GM19395 (cell line): ENCODE measurements at regions not wholly inside any gene's neighbourhood (a gene's known extent, or its start where the extent isn't known, plus 50 kb on each side); places are given as distances from the start of the nearest gene placed in this dataset.
A peak's percentile ranks its signal among the peaks of the same experiment; 100 is the strongest.

Source experiments
- ATAC-seq: cut with Tn5 transposase; IDR thresholded peaks from one replicate; pipeline ENCODE4 v1.9.1; 2021; ENCODE audit warnings: mild to moderate bottlenecking, moderate library complexity; ENCODE audit not compliant: unreplicated experiment

DNA sequence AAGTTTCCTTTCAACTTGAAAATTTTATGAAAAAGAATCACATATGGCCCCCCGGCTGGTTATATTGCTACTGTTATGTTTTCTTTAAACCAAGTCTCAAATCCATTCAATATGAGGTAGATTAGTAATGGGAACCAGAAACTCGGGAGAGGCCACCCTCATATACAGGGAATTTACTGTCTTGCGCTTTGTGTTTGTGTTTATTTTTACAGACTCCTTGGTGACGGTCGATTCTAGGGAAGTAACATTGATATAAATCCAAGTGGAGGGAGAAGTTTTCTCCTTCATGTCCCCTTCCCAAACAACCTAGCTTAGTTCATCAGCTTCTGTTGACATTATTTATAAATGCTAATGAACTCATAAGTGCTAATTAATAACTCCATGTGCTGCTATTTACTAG is 163.5 kb upstream of the LMO4 start:
- ATAC-seq, result no peak

DNA sequence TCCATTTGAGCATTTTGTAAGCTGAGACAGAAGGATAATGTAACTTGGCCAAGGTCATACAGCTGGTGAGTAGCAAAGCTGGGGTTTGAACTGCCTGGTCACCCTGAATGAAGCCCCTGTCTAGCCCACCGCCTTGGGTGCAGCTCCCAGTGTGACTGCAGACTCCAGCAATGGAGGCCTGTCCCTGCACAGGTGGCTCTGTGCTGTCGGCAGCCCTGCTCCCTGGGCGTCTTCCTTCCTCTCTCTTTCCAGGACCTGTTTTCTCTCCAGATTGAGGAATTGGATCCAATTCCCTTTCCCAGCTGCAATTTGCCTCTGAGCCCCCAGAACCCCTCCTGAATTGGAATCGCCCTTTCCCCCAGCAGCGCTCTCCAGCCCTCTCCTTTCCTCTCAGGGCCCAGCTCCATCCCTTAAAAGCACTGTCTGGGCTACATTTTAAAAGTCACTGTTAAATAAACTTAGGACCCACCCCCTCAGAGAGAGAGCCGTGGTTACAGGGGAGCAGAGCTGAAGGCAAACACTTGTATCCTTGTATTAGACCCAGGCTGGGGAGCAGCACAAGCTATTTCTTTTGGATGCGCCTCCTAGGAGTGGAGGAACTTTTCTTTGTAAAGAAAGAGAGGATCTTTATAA is 161.4 kb upstream of the LMO4 start:
- ATAC-seq, result no peak

DNA sequence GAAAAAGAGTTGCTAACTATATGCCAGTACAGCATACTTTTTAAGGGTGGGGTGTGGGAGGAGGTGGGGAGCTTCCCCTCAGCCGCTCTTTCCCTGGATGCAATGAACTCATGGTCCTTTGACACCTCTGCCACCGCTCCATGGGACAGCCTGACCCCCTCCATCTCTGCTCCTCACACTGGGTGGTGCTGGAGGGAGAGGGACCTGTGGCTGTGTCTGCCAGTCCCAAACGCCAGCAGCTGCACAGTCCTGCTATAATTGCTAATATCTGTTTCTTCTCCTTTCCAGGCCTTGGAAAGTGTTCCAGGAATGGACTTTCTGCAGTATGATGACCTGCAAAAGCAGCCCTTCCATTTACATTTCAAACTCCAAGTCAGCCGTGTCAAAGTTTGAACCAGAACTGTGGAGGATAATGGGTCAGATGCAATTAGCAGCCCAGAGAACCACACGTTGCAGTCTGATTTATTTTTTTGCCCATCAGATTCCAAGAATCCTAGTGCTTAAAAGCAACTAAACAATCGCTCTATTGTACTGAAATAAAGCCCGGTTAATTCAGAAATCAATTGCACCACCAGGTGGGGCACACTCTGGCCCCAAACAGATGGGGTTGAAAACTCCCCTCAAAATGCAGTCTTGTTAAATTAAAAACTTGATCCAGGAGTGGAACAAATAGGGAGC is 160.7 kb upstream of the LMO4 start:
- ATAC-seq, result no peak

DNA sequence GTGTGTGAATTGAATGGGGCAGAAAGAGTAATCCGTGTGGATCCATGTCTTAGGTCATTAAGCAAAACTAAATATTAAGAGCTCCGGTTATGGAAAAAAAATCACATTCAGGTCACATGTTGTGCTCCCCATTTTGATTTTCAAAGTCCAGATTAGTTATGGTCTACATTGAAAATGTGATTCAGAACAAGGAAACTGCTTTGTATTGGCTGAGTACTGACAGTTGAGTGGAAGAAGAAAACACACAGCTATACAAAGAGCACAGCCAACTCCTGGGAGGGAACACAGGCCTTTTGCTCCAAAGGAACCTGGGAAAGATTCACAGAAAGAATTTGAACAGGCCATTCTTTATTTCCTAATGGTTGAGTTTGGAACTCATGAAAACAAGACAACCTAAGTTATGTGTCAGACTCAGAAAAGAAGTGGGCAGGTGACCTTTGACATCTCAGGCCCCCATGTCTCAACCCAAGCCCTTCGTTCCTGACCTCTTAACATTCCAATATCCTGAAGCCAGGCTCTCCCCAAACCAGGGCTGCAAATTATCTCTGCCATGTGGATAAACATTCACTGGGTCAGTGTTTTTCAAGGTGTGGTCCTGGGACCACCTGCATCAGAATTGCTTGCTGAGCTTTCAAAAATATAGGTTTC is 159.3 kb upstream of the LMO4 start:
- no peak for ATAC-seq

DNA sequence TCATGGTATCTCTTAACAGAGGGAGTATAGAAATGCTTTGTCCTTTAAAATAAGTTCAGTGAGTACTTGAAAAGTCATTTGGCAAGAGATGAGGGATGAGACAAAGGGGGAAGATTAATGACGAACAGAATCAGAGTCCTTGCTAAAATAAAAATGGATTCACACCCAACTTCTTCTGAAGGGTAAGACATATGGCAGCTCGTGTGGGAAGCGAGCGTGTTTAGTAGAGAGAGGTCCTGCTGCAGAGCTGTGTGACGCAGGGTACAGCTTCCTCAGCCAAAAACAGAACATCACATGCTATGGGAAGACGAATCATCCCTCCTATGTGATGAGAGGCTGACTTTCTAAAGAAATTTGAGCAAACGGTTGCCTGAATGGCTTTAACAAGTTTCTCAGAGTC is 158.5 kb upstream of the LMO4 start:
- no peak for ATAC-seq

DNA sequence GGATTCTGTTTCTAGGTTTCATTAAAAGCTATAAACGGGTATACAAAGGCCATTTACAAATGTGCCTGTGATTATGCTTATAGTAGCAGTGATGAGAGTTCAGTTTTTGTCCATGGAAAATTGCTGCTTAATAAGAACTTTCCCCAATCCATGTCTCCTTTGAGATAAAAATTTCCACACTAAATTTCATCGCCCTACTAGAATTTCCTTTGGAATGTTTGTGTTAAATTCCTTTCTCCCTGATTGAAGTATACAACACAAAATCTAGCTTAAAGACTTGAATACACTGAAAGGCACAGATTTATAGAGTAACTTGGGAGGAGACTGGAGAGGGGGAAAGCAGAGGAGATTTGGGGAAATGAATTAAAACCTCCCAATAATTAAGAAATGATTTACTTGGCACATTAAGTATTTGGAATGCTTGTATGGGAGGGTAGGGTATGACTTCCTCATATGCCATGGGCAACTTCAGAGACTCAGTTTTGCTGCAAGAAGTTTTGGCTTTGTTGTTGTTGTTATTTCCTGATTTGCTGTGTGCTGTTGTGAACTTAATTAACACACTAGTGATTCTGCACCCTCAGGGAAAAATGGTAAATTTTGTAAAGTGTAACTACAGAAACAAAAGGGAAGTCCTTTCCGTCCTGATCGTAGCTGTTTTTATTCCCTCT is 157.6 kb upstream of the LMO4 start:
- ATAC-seq, result no peak

DNA sequence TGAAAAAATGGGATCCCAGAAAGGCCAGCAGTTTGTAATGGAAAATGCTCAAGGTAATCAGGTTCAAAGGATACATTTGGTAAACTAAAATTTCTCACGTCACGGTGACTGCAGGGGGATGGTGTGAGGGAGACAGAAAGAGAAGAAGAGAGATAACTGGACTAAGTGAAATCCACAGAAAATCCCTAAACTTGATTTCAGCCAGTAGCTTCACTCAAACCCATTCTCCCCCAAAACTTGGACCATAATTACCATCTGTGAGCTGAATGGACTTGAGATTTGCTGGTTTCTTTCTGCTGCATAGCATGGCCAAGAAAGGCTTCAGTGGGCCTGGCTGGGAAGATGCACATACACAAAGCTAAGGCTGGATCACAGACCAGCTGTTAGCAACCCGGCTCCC is 155.4 kb upstream of the LMO4 start:
- no peak for ATAC-seq

DNA sequence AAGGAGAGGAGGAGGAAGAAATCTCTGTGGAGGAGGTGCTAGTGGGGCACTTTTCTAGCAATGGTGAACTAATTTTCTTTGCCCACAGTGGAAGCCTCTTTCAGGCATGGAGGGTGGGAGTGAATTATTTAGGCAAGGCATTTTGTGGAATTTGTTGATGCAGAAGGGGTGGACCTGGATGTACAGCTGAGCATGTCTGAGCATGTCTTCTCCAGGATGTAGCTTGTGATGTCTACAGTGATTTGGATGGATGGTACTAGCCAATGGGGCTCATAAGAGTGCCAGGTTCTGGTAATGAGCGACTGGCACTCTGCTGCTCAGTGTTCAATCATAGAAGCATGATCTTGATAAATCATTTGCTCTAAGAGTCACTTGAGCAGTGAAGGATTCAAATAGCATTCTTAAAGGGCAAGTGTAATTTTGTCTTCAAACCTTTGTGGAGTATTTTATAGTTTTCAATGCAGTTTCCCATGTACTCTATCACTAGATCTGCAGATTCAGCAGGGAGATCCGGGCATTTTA is 153.9 kb upstream of the LMO4 start:
- no peak for ATAC-seq

DNA sequence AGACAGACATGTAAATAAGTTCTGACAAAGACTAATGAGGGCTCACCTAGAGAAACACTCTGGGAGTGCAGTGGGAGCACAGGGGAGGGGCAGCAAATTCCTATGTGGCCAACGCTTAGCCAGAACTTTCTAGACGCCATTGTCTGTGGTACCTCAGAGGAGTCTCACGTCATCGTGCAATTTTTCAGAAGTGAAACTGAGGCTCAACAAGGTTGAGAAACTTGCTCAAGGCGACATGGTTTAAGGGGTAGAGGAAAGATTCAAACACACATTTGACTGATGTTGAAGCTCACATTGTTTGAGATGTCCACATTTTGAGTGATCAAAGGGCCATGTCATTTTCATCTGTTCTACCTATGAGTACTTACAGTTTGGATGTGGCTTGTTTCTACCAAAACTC is 152.6 kb upstream of the LMO4 start:
- peak; percentile 52 for ATAC-seq

DNA sequence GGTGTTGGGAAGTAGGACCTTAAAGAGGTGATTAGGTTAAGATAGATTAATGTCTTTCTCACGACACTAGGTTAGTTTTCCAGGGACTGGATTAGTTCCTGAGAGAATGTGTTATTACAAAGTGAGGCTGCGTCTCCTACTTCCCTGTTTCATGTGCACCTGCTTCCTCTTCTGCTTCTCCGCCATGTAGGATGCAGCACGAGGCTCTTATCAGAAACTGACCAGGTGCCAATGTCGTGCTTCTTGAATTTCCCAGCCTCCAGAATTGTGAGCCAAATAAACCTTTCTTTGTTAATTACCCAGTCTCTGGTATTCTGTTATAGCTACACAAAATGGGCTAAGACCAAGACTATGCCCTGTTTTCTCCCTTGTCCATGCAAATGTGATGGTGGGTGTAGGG is 152.2 kb upstream of the LMO4 start:
- ATAC-seq, result no peak

DNA sequence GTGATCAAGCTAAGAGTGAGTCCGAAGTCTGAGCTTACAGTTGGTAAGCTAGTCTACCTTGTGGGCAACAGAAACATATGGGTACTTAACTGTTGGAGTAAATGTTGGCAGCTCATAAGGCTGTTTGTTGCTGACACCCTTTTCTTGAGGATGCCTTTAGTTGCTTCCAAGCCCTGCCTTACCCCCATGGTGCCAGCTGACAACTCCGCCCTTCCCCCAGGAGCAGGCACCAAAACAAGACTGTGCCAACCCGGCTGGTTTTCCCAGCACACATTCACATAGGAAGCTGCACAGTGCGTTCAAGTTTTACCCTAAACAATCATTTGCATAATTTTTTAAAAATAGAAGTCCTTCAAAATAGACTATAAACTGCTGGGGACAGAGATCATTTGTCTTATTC is 150.2 kb upstream of the LMO4 start:
- ATAC-seq, result no peak

DNA sequence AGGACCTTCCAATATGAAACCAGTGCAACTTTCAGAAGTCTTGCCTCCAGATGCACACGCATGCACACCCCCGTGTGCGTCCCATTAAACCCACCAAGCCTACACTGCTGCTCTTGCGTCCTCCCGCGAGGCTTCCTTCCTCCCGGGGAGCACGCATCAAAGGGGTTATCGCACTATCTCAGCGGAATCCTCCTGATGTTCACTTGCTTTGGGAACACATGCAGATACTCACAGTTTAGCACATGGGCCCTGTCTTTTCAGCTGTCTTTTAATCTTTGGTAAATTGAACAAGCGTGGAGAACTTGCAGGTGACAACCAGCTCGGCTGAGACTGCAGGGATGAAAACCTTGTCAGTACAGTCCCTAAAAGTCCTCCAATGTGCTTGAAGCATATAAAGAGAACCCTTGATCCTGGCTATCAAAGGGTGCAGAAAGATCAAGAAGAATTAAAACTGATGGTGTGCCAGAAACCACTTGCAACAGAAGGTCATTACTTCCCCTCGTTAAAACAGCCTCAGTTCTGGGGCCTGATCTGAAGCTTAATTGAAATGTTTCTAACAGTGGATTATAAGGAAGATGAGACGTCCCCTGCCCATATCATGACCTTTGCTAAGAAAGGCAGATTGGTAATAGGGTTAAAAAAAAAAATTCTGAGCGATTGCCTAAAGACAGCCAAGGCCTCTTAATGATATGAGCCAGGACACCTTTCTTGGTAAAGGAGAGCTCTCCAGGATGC is 149.4 kb upstream of the LMO4 start:
- no peak for ATAC-seq

DNA sequence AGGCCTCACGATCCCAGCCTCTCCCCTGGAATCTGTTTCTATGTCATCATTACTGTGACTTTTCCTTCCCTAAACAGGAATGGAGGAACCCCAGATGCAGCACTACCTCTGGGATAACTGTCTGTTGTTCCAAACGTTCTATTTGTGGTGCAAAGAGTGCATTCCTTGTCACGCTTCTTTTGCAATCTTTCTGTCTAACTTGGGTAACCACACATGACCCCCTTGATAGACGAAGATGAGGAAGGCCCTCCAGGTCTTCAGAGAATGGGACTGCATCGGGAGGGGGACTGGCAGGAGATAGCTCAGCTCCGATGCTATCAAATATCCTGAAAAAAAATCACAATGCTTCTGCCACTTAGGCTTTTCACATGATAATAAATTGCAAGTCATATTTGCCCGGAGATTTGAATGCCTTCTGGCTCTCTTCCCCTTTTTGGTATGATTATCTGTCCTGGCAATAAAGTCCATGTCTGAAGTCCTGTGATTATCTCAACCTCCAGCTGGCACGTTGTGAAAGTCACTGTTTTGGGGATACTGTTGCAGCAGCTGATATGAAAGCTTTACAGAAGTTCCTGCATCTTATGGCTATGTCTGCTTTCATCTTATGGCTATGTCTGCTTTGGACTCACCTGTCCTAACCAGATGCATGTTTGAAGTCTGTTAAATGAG is 148.7 kb upstream of the LMO4 start:
- ATAC-seq, result no peak

DNA sequence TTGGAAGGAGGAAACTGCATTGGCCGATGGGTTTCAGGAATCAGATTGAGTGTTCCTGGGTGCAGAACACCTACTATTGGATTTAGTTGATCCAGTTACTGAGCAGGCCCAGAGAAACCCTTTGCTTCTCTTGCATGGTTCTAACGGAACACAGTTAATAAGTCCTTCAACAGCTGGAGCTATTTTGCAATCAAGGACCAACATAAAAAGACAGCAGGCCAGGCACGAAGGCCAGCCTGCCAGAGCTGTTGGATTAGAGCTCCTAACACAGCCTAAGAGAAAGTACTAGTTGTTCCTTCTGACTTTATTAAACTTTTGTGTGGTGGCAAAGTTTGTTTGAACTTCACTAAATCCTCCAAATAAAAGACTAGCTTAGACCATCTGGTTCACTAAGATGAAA is 148.0 kb upstream of the LMO4 start:
- ATAC-seq, result no peak

DNA sequence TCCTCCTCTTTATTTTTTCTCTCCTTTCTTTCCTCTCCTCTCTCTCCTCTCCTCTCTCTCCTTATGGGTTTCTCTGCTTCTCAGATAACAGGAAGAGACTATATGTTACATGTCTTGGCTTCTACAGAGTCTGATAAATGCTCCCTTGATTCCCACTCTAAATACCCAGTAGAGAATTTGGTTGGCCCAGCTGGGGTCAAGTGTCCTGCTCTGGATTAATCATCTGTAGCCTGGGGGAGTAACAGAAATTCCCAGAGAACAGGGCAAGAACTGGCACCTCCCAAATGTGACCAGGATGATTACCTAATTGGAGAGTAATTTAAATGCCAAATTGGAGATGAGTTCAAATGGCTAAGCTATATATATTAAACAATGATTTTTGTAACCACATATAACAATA is 146.1 kb upstream of the LMO4 start:
- no peak for ATAC-seq

DNA sequence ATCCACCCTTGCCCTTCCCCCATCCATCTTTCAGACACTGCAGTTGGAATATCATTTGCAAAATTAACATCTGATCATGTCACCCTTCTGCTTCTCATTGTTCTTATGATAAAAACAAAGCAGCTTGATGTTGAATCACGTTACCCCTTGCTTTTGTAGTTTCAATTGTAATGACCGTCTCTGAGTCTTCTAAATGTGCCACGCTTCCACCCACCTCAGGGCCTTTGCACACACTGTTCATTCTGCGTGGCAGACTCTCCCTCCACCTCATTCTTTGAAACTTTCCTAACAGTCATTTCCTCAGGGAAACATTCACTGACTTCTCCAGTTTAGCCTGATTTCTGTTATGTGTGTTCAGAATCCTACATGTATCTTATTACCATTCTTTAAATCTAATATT is 143.6 kb upstream of the LMO4 start:
- ATAC-seq, result no peak

DNA sequence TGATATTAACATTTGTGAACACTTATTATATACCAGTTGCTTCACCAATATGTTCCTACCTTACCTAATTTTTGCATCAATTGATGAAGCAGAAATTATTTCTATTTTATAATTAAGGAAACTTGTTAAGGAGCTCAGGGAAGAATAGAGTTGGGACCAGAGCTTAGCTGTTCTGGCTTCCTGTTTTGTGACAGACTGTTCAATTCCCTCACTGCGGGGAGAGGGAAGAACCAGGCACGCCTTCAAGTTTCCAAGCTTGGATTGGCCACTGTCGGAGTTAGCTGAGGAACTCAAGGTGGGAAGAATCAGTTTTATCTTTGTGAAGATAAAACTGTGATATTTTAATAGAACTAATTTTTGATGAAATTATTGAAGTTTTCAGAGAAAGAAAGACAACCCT is 142.3 kb upstream of the LMO4 start:
- ATAC-seq, result no peak

DNA sequence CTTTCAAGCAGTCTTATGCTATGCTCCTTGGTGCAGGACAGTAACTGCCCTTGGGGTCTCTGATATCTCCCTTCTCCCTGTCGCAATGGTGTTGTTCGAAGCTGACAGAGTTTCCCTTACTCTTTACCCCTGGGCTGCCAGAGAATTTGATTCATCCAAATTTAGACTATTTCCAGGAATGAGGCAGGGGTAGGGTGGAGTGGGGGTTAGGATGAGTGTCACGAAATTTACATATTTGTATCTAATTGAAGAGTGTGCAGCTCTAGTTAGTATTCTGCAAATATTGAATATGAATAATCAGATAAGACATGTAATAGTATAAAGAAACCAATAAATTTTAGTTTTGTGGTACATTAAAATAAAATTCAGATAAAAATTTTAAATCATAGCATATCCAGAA is 140.0 kb upstream of the LMO4 start:
- no peak for ATAC-seq

DNA sequence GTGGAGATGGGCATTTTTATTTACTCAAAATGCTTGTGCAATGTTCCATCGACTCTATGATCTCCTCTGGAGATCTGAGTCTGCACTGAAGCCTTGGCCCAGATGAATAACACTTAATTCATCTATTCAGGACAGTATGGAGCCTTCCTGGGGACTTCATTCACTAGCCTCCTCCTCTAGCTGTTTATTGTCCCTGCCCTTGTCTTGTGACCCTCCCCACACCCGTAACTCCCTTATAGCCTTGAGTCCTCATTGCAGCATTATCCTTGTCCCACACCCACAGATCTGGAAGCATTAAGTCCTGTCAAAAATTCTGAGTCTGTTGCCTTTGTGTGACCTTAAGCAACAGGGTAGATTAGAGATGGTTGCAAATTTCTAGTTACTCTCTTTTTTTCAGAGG is 138.3 kb upstream of the LMO4 start:
- ATAC-seq, result no peak

DNA sequence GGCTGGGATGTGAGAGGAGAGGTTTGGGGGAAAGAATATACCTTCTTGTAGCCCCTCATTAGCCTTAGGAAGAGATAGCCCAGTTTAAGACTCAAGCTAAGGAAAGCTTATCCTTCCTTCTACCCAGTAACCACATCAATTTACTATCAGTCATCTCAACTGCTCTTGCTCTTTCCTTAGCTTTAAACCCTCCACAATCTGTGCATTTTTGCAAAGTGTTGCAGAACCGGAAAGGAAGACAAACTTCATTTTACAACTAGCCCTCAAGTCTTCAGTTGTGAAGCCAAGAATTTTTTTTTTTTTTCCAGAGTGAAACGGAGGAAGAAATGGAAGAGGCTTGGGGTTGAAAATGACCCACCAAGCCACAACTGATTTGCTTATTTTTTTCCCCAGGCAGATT is 137.0 kb upstream of the LMO4 start:
- ATAC-seq, result no peak
